GM19099 (cell line): ENCODE measurements at regions not wholly inside any gene's neighbourhood (a gene's known extent, or its start where the extent isn't known, plus 50 kb on each side); places are given as distances from the start of the nearest gene placed in this dataset.

Experiments
- POLR2A ChIP-seq: IDR thresholded peaks from 3 replicates; pipeline ENCODE4 v1.6.1; 2011; ENCODE audit warnings: low read depth; ENCODE audit not compliant: insufficient read length; ENCODE audit errors: extremely low read depth

DNA sequence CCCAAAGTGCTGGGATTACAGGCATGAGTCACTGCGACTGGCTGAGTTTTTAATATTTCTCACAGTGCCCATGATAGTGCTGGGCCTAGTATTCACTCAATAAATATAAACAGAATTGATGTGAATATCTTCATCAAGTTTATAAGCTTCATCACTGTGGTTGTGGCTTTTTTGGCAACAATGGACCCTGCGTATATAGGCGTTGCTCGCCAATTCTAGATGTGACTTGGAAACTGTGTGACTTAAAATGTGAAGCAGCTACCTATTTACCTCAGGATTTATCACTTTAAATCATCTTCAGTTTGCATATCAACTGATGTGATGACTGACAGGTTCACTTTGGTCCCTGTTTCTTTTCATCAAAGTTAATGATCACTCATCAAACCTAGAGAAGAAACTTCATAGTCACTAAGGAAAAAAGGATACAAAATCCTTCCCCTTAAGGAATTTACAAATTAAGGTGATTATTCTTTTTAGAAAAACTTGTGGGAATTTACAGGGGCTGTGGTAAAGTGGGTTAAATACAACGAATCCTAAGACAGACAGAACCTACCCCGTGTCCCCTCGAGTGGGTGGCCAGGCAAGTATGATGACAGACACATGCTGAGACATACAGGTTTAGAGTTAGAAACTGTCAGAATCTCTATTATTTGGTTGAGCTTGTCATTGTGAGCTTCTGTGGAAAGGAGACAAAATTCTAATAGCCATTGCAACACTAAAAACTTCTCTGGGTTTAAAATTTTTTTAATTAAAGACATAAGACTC is 101.3 kb downstream of the AKAP11 start:
- TF ChIP-seq POLR2A: no peak

DNA sequence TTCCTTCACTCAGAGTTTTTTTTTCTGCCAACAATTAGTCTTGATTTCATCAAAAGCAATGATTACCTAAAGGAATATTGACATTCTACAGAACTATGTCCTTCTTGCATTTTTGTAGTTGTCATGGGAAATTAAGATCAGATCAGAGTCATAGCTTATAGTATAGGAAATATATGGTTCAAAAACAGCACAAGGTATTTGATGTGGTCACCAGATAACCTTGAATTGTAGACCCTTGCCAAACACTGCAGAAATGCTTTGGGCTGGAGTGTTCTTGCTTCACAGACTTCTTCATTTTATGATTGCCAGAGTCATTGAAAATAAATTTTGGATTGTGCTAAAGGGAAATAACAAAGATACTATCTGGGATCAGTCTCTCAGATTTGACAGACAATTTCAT is 103.7 kb downstream of the AKAP11 start:
- TF ChIP-seq POLR2A: no peak

DNA sequence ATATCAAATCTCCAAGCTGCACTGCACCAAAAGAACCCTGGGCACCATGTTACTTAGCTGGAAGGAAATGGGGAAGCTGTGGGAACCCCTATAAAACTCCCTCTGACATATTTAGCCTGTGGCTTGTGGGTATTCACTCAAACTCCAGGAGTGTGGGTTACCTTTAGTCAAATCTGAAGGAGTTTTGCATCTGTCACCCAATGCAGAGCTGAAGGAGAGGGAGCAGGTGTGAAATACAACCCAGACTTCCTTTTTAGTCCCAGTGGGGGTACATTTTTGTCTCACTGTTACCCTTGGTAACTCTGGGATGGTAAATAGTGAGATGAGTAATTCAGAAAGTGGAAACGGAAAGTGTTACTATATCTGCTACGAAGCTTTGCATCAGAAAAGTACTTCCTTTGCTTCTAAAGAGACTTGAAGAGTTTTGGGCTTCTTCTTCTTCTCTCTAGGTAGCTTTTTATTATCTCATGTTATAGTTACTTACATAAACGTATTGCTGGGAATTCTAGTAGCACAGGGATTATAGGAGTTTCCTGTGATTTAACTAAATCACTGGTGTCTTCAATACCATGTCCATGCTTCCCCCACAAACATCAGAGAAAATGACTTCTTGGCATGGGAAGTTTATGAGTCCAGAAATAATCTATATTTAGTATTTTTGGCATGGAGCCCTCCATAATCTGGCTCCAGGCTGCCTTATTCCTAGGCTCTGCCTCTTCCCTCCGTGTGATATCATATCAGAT is 105.9 kb downstream of the AKAP11 start:
- TF ChIP-seq POLR2A: peak; percentile 43

DNA sequence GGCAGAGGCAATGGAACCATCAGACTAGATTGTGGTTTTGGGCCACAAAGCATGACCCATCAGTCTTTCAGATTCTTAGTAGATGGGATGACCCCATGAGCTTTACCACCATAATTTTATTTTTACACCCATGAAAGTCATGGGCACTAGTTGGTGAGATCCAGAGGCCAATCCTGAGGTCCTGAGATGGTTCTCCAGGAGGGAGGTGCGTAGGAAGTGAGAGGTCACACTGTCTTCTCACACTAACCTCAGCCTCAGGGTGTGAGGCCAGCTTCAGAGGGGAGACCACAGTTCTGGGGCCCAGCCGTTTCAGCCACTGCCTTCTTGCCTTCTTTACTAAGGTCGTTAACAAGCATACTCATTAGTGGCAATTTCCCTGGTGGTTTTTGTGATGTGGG is 106.4 kb downstream of the AKAP11 start:
- no peak for TF ChIP-seq POLR2A

DNA sequence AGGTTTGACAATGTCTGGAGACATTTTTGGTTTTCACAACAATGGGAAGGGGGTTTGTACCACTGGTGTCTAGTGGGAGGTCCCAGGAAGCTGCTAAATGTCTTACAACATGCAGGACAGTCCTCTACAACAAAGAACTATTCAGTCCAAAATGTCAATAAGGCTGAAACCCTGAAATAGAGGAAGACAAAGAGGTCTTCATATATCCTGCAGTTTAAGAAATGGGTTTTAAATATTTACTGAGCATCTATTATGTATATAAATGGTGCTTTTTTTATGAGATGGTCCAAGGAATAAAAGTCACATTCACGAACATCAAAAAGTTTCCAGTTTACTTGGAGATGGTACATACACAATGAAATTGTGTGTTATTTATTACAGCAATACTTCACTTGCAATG is 107.3 kb downstream of the AKAP11 start:
- no peak for TF ChIP-seq POLR2A

DNA sequence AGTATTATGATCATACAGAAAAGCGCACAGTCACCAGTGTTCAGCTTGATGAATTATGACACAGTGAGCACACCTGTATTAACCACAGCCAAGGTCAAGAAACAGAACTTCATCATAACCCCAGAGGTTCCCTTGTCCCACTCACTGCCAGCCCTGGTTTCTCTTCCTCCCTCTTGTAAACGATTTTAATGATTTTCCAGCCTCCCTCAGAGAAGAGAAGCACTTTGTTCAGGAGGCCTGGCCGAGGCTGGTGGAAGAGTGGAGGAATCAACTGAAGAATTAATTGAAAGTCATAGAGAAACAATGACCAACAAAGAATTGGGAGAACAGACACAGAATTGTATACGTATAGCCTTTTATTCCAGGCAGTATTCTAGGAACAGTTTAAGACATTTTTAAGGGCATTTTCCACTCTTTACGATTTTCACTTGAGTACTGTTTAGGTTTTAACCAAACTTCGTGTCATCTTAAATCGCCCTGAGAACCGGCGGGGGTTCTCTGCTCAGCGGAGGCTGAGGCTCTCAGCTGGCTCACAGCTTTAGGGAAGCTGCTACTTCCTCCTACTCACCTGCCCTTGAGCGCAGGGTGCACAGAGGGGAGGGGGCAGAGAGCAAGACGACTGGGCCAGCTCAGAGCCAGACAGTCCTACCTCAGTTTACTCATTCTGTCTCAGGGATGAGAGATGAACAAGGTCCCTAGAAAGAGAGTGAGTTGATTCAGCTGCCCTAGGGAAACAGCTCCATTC is 108.6 kb downstream of the AKAP11 start:
- TF ChIP-seq POLR2A: peak; percentile 23

DNA sequence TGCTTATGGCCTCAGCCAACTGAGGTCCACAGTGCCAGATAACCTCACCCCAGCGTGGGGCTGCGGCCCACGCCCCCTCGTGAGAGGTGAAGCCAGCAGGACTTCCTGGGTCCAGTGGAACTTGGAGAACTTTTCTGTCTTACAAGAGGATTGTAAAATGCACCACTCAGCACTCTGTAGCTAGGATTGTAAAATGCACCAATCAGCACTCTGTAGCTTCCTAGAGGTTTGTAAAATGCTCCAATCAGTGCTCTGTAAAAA is 109.1 kb downstream of the AKAP11 start:
- TF ChIP-seq POLR2A: no peak

DNA sequence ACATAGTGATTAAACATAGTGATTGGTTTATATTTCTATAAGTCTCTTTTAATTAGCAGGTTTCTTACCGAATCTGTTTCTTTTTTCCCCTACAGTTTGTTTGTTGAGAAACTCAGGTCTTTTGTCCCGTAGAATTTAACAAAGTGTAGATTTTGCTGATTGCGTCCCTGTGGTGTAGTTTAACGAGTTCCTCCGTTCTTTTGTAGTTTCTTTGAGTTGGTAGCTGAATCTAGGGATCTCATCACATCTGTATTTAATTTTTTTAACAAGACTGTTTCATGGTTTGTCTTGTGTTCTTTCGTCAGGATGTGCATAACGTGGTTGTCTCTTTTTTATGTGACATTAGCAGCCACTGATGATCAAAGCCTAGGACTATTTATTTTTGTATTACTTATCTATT is 111.1 kb downstream of the AKAP11 start:
- TF ChIP-seq POLR2A: no peak

DNA sequence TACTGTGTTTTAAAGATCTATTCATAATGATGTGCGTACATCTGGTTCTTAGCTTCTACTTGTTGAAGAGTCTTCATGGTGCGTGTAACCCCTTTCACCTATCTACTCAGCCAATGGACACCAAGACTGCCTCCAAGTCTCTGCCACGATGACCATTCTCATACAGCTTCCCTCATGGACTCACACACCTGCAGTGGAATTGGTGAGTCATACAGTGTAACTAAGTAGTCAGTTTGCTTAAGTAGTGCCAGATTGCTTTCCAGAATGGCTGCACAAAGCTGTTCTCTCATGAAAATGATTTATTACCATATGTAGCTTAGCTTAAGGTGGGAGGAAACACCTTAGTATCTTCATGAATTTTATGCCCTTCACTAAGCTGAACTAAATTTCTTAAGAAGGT is 112.3 kb downstream of the AKAP11 start:
- no peak for TF ChIP-seq POLR2A

DNA sequence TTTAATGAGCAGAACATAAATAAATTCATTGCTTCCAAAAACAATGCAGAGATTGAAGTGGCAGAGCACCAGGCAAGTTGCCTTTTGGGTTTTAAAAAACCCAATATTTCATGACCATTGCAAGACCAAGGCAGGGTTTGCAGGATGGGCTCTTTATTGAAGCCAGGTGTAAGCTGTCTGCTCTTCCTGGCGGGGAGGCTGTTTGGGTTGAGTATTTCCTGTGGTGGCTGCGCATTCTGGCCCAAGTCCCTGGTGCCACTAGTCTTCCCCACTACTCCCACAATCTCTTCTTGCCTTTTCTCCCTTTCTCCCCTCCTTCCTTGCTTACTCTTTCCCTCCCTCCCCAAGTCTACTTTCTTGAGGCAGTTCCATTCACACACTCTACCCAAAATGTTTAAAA is 116.4 kb downstream of the AKAP11 start:
- no peak for TF ChIP-seq POLR2A

DNA sequence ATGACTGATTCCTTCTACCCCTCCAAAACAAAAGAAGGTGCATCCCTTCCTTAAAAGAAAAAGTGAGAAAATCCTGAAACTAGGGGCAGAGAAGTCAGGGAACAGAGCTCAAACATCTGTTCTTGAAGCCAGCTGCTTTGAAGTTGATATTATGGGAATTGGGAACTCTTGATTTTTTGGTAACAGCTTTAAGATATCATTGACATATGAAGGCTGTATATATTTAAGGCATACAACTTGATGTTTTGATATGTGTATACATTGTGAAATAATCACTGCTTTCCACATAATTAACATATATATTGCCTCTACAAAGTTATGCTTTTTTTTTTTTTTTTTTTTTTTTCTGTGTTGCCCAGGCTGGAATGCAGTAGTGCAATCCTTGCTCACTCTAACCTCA is 117.1 kb downstream of the AKAP11 start:
- TF ChIP-seq POLR2A: no peak

DNA sequence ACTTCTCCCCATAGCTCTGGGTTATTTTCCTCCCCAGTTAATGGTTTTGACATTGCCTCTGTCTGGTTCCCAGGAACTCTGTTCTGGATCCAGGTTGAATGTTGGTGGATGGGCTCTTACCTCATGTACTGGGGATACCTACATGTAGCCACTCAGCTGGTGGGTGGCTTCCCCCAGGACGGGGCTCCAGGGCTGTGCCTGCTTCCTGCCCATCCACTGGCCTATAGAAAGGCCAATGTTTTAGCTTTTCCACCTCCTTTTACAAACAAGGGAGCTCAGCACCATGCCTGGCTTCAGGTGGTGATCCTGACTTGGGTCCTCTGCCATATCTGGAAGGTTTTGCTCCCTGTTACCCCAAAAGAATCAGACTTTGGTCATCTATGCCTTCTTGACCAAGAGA is 120.2 kb downstream of the AKAP11 start:
- no peak for TF ChIP-seq POLR2A

DNA sequence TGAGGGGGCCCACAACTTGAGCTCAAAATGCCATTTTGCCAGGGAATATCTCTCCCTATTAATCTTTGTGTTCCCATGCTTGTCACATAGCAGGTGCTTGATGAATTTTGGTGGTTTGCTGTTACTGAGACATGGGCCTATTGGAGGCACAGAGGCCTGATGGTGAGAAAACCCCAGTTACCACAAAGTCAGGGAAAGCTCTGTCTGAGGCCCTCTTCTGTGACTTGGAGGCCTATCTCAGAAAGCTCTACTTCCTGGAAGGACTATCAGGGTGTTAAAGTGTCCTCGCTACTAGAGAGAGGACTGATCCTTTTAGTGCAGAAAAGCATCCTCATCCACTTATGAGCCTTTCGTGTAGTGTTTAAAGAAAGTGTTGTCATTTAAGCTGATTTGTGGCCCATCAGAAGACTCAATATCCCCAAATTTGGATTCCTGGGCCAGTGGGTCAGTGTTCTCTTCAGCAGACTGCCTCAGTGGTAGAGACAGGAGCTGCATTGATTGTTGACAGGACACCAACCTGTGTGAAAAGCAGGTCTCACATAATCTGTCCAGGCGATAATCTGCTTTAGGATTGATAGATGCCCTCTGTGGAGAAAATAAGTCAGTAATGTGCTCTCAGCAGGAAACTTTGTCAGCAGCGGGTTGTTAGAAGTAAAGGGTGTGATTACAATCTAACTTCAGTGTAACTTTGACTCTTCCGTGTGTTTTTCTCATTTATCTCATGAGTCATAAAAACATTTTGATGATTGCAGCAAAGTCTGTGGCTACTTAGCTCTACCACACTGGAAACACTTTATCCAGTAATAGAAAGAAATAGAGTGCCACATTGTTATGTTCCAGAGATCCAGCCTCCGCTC is 121.0 kb downstream of the AKAP11 start:
- TF ChIP-seq POLR2A: no peak

DNA sequence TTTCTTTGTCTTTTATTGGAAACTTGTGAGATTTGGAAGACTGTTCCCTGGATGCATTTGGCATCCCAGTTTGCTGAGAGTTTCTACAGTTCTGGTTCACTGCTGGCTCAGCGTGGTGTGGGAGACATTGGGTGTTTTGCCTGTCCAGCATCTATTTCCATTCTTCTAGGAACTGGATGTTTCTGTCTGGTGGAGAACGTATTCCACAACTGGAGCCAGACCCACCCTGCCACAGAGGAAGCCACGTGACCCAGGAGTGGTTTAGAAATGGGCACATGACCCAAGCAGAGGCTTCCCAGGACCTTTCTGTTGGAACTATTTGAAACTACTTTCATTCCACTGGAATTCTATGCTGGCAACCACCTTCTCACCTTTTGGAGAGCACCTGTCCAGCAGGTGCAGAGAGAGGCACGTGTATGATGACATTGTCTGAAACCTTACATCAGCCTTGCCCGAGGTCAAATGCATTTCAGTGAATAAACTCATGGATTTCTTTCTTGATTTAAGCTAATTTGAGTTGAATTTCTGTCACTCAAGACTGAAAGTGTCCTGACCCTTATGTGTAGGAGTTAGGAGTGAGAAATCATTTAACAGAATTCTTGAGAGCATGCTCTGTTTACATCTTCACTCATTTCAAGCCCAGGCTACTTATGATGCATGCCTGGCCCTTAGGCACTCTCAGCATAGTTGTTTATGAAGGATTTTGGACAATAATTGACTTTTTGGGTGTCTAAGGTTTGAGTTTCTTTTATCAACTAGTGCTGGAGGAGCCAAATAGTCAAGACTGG is 121.8 kb downstream of the AKAP11 start:
- no peak for TF ChIP-seq POLR2A
